PC-3 (cell line): ENCODE measurements at regions not wholly inside any gene's neighbourhood (a gene's known extent, or its start where the extent isn't known, plus 50 kb on each side); places are given as distances from the start of the nearest gene placed in this dataset.

ENCODE experiments used
- ATAC-seq: fragments of 200-7000 bp; cut with Tn5 transposase; 2 replicates; pipeline ENCODE4 v1.9.1; 2020; ENCODE audit warnings: mild to moderate bottlenecking, moderate library complexity
- BruUV-seq: library from RNA; stranded (reverse); fragments of 400-500 nt; replicated peaks from 2 replicates; lab custom pipeline; 2021; lab: Mats Ljungman, UMichigan
- CTCF ChIA-PET: fragments of 300-600 bp; sonication (Branson Sonifier 250); formaldehyde crosslinking; loops from one replicate; lab custom pipeline; 2022; ENCODE audit warnings: antibody characterized with exemption; lab: Charles Lee
- POLR2A ChIA-PET: fragments of 300-600 bp; sonication (Branson Sonifier 250); formaldehyde crosslinking; loops from one replicate; lab custom pipeline; 2022; ENCODE audit warnings: antibody characterized with exemption; ENCODE audit not compliant: unreplicated experiment; lab: Charles Lee
- DNase-seq: peaks from one replicate; pipeline ENCODE4 v3.0.0-alpha.2; 2015
- H2AFZ ChIP-seq: fragments of 300-600 bp; sonication (generic); 2 replicates; pipeline ENCODE4 v1.6.0; 2016; ENCODE audit warnings: antibody characterized with exemption, low read length
- H3F3A ChIP-seq: fragments of 300-600 bp; sonication (generic); one replicate; pipeline ENCODE4 v1.6.0; 2017; ENCODE audit warnings: antibody characterized with exemption, low read length, control low read depth, mild to moderate bottlenecking; ENCODE audit not compliant: unreplicated experiment
- H3K27ac ChIP-seq: fragments of 300-600 bp; sonication (generic); 2 replicates; pipeline ENCODE4 v1.5.1; 2016; ENCODE audit warnings: mild to moderate bottlenecking, low read length
- H3K27me3 ChIP-seq: fragments of 300-600 bp; sonication (generic); 2 replicates; pipeline ENCODE4 v1.6.1; 2016; ENCODE audit warnings: low read length, mixed read lengths
- H3K36me3 ChIP-seq: fragments of 300-600 bp; sonication (generic); 2 replicates; pipeline ENCODE4 v1.6.1; 2016; ENCODE audit warnings: low read depth, mixed run types, low read length, mixed read lengths
- H3K4me1 ChIP-seq: fragments of 300-600 bp; sonication (generic); 2 replicates; pipeline ENCODE4 v1.5.1; 2016; ENCODE audit warnings: low read length; ENCODE audit not compliant: insufficient read depth
- H3K4me2 ChIP-seq: fragments of 300-600 bp; sonication (generic); 2 replicates; pipeline ENCODE4 v1.6.0; 2016; ENCODE audit warnings: low read length
- H3K4me3 ChIP-seq: fragments of 300-600 bp; sonication (generic); 2 replicates; pipeline ENCODE4 v1.5.1; 2016; ENCODE audit warnings: mild to moderate bottlenecking, low read length, mixed read lengths
- H3K79me2 ChIP-seq: fragments of 300-600 bp; sonication (generic); 2 replicates; pipeline ENCODE4 v1.6.1; 2017; ENCODE audit warnings: low read length, mixed read lengths
- H3K9ac ChIP-seq: fragments of 300-600 bp; sonication (generic); 2 replicates; pipeline ENCODE4 v1.6.0; 2016; ENCODE audit warnings: mild to moderate bottlenecking, low read length
- H3K9me2 ChIP-seq: fragments of 300-600 bp; sonication (generic); replicated peaks from 2 replicates; pipeline ENCODE4 v1.6.1; 2016; ENCODE audit warnings: mixed run types, low read length, mixed read lengths
- H3K9me3 ChIP-seq: fragments of 300-600 bp; sonication (generic); 2 replicates; pipeline ENCODE4 v1.6.1; 2016; ENCODE audit warnings: low read length, mixed read lengths
- H4K20me1 ChIP-seq: fragments of 300-600 bp; sonication (generic); 2 replicates; pipeline ENCODE4 v1.6.1; 2016; ENCODE audit warnings: low read length, mixed read lengths
- EZH2 ChIP-seq: fragments of 300-600 bp; sonication (generic); IDR thresholded peaks from one replicate; pipeline ENCODE4 v1.6.1; 2017; ENCODE audit warnings: antibody characterized with exemption, mild to moderate bottlenecking, low read length; ENCODE audit not compliant: unreplicated experiment
- EZH2phosphoT487 ChIP-seq: fragments of 300-600 bp; sonication (generic); IDR thresholded peaks from 2 replicates; pipeline ENCODE4 v1.6.1; 2018; ENCODE audit warnings: mild to moderate bottlenecking, antibody characterized with exemption, low read length, borderline replicate concordance
- intact Hi-C: fragments of 100-400 bp; cut with micrococcal nuclease; formaldehyde crosslinking; loops from 2 replicates; pipeline ENCODE4 v1.9.0; 2023
- TF ChIP-seq, protein P1 (sequence below): fragments of 300-600 bp; sonication (generic); conservative IDR thresholded peaks from 2 replicates; pipeline ENCODE4 v1.5.1; 2017; ENCODE audit warnings: antibody characterized with exemption, low read depth, mild to moderate bottlenecking, low read length

DNA sequence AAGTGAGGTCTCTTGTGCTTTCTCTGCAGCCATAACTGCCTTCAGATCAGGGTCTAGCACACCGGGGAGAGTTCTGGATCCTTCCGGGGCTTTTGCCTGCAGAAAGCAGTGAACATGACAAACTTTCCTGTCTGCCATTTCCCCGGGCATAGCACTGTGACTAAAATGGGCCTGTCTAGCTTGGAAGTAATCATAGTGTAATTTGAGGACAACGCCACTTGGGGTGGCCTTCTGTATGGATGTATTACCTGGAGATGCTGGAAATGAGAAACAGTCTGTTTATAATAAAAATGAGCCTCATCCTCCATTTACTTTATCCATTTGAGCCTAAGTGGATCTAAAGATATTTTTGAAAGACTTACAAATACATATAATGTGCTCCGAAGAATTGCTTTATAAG is 453.7 kb downstream of the VRK1 start:
- ATAC-seq: peak; percentile 53; the same call in 1 of the 2 replicates
- BruUV-seq: no TSS peak
- CTCF ChIA-PET: no interaction called here

DNA sequence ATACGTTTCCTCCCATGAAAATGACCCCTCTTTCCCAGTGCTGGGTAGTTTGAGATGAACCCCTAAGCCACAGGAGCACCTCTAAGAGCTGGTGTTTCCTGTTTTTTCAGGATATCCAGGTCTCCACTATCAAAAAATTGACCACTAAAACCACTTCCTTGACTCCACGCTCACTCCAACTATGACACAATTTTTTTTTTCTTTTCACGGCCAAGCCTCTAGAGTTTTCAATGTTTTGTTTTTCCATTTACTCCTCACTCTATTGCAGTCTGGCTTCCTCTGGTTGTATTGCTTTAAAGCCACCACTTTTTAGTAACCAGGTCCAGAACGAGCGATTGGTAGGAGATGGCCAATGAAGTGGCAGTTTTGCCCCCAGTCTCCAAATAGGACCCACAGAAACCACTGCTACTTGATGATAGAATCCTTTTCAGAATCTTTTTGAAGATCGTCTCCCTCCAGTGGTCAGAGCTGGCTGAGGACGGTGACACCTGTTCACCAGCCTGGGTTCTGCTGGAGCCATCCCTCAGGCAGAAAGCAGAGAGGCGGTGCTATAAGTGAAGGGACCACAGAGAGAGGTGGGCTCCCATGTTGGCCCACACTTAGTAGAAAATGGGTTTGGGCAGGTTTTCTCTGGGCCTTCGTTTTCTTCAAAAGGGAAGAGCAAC is 454.4 kb downstream of the VRK1 start:
- Histone ChIP-seq H3K9me2 (no peaks in the 10 kb centered on the region), H3K79me2 (no peaks in the 10 kb centered on the region), H3K36me3 (no peaks in the 10 kb centered on the region), H3K27ac (no peak overlapping the region), H4K20me1 (no peaks in the 10 kb centered on the region), H3F3A (no peaks in the 10 kb centered on the region), H3K9ac (no peak overlapping the region), H3K4me2 (peak overlapping the region; percentile 15; the same call in 1 of the 2 replicates), H3K4me3 (no peak overlapping the region), H3K9me3 (no peaks in the 10 kb centered on the region), H2AFZ (peak overlapping the region; percentile 28; the same call in 1 of the 2 replicates), H3K4me1 (0 out of 2 replicates have a peak, but pooled peaks cover 6% of the 10 kb centered on the region), H3K27me3 (peaks cover 23% of the 10 kb centered on the region)
- DNase-seq (peak; percentile 39), ATAC-seq (peak; percentile 77)
- TF ChIP-seq, protein P1, sequence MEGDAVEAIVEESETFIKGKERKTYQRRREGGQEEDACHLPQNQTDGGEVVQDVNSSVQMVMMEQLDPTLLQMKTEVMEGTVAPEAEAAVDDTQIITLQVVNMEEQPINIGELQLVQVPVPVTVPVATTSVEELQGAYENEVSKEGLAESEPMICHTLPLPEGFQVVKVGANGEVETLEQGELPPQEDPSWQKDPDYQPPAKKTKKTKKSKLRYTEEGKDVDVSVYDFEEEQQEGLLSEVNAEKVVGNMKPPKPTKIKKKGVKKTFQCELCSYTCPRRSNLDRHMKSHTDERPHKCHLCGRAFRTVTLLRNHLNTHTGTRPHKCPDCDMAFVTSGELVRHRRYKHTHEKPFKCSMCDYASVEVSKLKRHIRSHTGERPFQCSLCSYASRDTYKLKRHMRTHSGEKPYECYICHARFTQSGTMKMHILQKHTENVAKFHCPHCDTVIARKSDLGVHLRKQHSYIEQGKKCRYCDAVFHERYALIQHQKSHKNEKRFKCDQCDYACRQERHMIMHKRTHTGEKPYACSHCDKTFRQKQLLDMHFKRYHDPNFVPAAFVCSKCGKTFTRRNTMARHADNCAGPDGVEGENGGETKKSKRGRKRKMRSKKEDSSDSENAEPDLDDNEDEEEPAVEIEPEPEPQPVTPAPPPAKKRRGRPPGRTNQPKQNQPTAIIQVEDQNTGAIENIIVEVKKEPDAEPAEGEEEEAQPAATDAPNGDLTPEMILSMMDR: peak; percentile 48
- no peak for TF ChIP-seq EZH2phosphoT487
- ChIA-PET POLR2A (no interaction called here), CTCF (no interaction called here)
- BruUV-seq: no TSS peak
- intact Hi-C loops: no loop called here

More for the DNA sequence above, 453.7 kb downstream of the VRK1 start:
- H3K4me2 ChIP-seq: peak overlapping the region; percentile 15; the same call in 1 of the 2 replicates
- no peak overlapping the region for H3K9ac ChIP-seq
- POLR2A ChIA-PET: interaction anchor here (0.6 kb wide), 2 partner anchors 9 to 141 kb away, joined by 3 to 7 read pairs; no protein-coding TSS in a partner anchor
- DNase-seq: no peak
- H3K79me2 ChIP-seq: no peaks in the 10 kb centered on the region
- 0 out of 2 replicates have a peak, but pooled peaks cover 6% of the 10 kb centered on the region for H3K4me1 ChIP-seq
- H3F3A ChIP-seq: no peaks in the 10 kb centered on the region
- H3K4me3 ChIP-seq: no peak overlapping the region
- TF ChIP-seq, protein P1: no peak
- TF ChIP-seq EZH2 (no peak), EZH2phosphoT487 (no peak)
- no peaks in the 10 kb centered on the region for H3K9me3 ChIP-seq
- intact Hi-C loops: no loop called here
- no peak overlapping the region for H3K27ac ChIP-seq
- H4K20me1 ChIP-seq: no peaks in the 10 kb centered on the region
- peaks cover 30% of the 10 kb centered on the region for H3K27me3 ChIP-seq
- no peaks in the 10 kb centered on the region for H3K9me2 ChIP-seq
- H2AFZ ChIP-seq: peak overlapping the region; percentile 20; the same call in 1 of the 2 replicates
- no peaks in the 10 kb centered on the region for H3K36me3 ChIP-seq

DNA sequence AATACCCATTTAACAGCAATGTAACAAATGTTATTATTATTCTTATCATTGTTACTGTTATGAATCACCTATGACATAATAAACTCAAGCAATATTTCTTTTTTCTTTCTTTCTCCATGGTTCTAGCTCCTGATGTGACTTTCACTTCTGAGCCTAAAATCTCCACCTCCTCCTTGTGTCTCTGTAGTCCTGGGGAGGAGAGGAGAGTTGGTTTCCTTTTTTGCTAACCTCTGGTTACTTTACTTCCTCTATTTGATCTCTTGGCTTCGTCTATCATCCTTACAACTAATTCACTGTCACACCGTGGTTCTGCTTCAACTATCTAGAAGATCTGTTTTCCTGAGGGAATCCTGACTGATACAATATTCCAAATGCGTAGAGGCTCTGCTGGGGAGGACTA is 456.6 kb downstream of the VRK1 start:
- no peaks in the 10 kb centered on the region for H3F3A ChIP-seq
- no peak overlapping the region for H2AFZ ChIP-seq
- H3K27me3 ChIP-seq: 0 out of 2 replicates have a peak, but pooled peaks cover 2% of the 10 kb centered on the region
- DNase-seq (no peak), ATAC-seq (no peak)
- intact Hi-C loops: no loop called here
- no peaks in the 10 kb centered on the region for H4K20me1 ChIP-seq
- H3K9me2 ChIP-seq: no peaks in the 10 kb centered on the region
- no peaks in the 10 kb centered on the region for H3K79me2 ChIP-seq
- no peaks in the 10 kb centered on the region for H3K36me3 ChIP-seq
- H3K4me3 ChIP-seq: no peak overlapping the region
- H3K27ac ChIP-seq: no peak overlapping the region
- H3K4me2 ChIP-seq: no peak overlapping the region
- H3K4me1 ChIP-seq: 0 out of 2 replicates have a peak, but pooled peaks cover 6% of the 10 kb centered on the region
- H3K9me3 ChIP-seq: no peaks in the 10 kb centered on the region
- no TSS peak for BruUV-seq
- CTCF ChIA-PET: no interaction called here
- no peak overlapping the region for H3K9ac ChIP-seq
- POLR2A ChIA-PET: no interaction called here
- no peak for TF ChIP-seq EZH2phosphoT487
- TF ChIP-seq EZH2: no peak
- TF ChIP-seq, protein P1: no peak
